HCT116 (cell line): ENCODE measurements at regions not wholly inside any gene's neighbourhood (a gene's known extent, or its start where the extent isn't known, plus 50 kb on each side); places are given as distances from the start of the nearest gene placed in this dataset.

Experiments
- ATAC-seq: fragments of 200-7000 bp; cut with Tn5 transposase; 2 replicates; pipeline ENCODE4 v1.9.1; 2020; ENCODE audit warnings: mild to moderate bottlenecking, moderate library complexity
- BruUV-seq: library from RNA; stranded (reverse); fragments of 400-500 nt; replicated peaks from 2 replicates; lab custom pipeline; 2021; lab: Mats Ljungman, UMichigan
- CTCF ChIA-PET: fragments of 300-600 bp; sonication (Branson Sonifier 250); formaldehyde crosslinking; loops from one replicate; lab custom pipeline; 2021; ENCODE audit warnings: antibody characterized with exemption; lab: Charles Lee
- POLR2A ChIA-PET: fragments of 300-600, 350-600 bp; sonication (Branson Sonifier 250); formaldehyde crosslinking; loops from one replicate; lab custom pipeline; 2021; ENCODE audit warnings: antibody characterized with exemption; lab: Charles Lee
- RAD21 ChIA-PET, 2 experiments: fragments of 300-600 bp; sonication (Branson Sonifier 250); formaldehyde crosslinking; loops; one replicate each; lab custom pipeline; 2023; ENCODE audit warnings: low total read pairs in 2 of 2; ENCODE audit not compliant: uncharacterized antibody in 2 of 2, unreplicated experiment in 2 of 2, low non-redundant PET in 1 of 2; lab: Charles Lee
- DNase-seq: peaks from one replicate; pipeline ENCODE4 v3.0.0-alpha.2; 2010; ENCODE audit warnings: low read depth, low spot score
- H2AFZ ChIP-seq: fragments of 200-600 bp; shearing (Covaris generic), sonication (generic); 2 replicates; pipeline ENCODE4 v1.6.1; 2017; ENCODE audit warnings: low read depth, mixed run types, mixed read lengths, antibody characterized with exemption, low read length; ENCODE audit not compliant: poor library complexity, severe bottlenecking
- H3K27ac ChIP-seq: 2 replicates; pipeline ENCODE4 v1.5.1; 2012; ENCODE audit warnings: low read depth, low read length
- H3K27me3 ChIP-seq: fragments of 200-600 bp; sonication (generic); 2 replicates; pipeline ENCODE4 v1.6.1; 2016; ENCODE audit warnings: mixed run types, low read length, mixed read lengths; ENCODE audit not compliant: insufficient read depth
- H3K36me3 ChIP-seq, 2 experiments: fragments of 200-500 bp in 1 of 2; fragments of 200-600 bp in 1 of 2; sonication (Bioruptor generic) in 1 of 2; sonication (generic) in 1 of 2; 2 replicates each; pipeline versions ENCODE4 v1.5.1 to v1.6.1; 2014 to 2016; ENCODE audit warnings: low read length in 2 of 2, inconsistent platforms in 1 of 2, mixed read lengths in 1 of 2, mixed run types in 1 of 2; ENCODE audit not compliant: insufficient read depth in 2 of 2, control insufficient read depth in 1 of 2
- H3K4me1 ChIP-seq, 2 experiments: fragments of 200-600 bp in 1 of 2; sonication (generic) in 1 of 2; 2 replicates each; pipeline versions ENCODE4 v1.5.1 to v1.6.1; 2012 to 2017; ENCODE audit warnings: low read length in 2 of 2, inconsistent platforms in 1 of 2, mild to moderate bottlenecking in 1 of 2, mixed read lengths in 1 of 2, mixed run types in 1 of 2, moderate library complexity in 1 of 2; ENCODE audit not compliant: insufficient read depth in 2 of 2, control insufficient read depth in 1 of 2
- H3K4me2 ChIP-seq: fragments of 200-600 bp; sonication (generic); 2 replicates; pipeline ENCODE4 v1.6.1; 2017; ENCODE audit warnings: mixed run types, low read length, mixed read lengths
- H3K4me3 ChIP-seq, 2 experiments: fragments of 200-600 bp in 1 of 2; sonication (generic) in 1 of 2; replicated peaks in 1 of 2; 2 replicates each; pipeline ENCODE4 v1.5.1; 2011 to 2016; ENCODE audit warnings: low read length in 2 of 2, control low read depth in 1 of 2, low read depth in 1 of 2, mild to moderate bottlenecking in 1 of 2, mixed read lengths in 1 of 2, mixed run types in 1 of 2
- H3K79me2 ChIP-seq: fragments of 200-600 bp; sonication (generic); 2 replicates; pipeline ENCODE4 v1.6.1; 2017; ENCODE audit warnings: mild to moderate bottlenecking, mixed run types, low read length, moderate library complexity, mixed read lengths; ENCODE audit not compliant: insufficient read depth
- H3K9ac ChIP-seq: fragments of 200-600 bp; sonication (generic); 2 replicates; pipeline ENCODE4 v1.6.1; 2016; ENCODE audit warnings: low read length, mixed read lengths
- H3K9me2 ChIP-seq: fragments of 200-600 bp; sonication (generic), shearing (Covaris generic); 2 replicates; pipeline ENCODE4 v1.6.1; 2017; ENCODE audit warnings: mixed run types, mild to moderate bottlenecking, moderate library complexity; ENCODE audit not compliant: insufficient read depth
- H3K9me3 ChIP-seq, 2 experiments: fragments of 200-500 bp in 1 of 2; fragments of 200-600 bp in 1 of 2; sonication (Bioruptor generic) in 1 of 2; sonication (generic) in 1 of 2; 2 replicates each; pipeline ENCODE4 v1.6.1; 2014 to 2017; ENCODE audit warnings: low read length in 2 of 2, mixed read lengths in 2 of 2, inconsistent platforms in 1 of 2, low read depth in 1 of 2, mild to moderate bottlenecking in 1 of 2, mixed run types in 1 of 2, moderate library complexity in 1 of 2; ENCODE audit not compliant: control insufficient read depth in 1 of 2, insufficient read depth in 1 of 2
- H4K20me1 ChIP-seq: fragments of 200-600 bp; sonication (generic), shearing (Covaris generic); 2 replicates; pipeline ENCODE4 v1.6.1; 2017; ENCODE audit warnings: mixed run types, mild to moderate bottlenecking, moderate library complexity; ENCODE audit not compliant: insufficient read depth
- CBX3 ChIP-seq: IDR thresholded peaks from 2 replicates; pipeline ENCODE4 v1.6.1; 2012; ENCODE audit warnings: low read depth
- CEBPB ChIP-seq: IDR thresholded peaks from 2 replicates; pipeline ENCODE4 v1.6.1; 2012; ENCODE audit warnings: low read depth
- ELF1 ChIP-seq: IDR thresholded peaks from 2 replicates; pipeline ENCODE4 v1.6.1; 2012; ENCODE audit warnings: low read depth, borderline replicate concordance
- EZH2phosphoT487 ChIP-seq: fragments of 200-600 bp; IDR thresholded peaks from 2 replicates; pipeline ENCODE4 v1.6.1; 2018; ENCODE audit warnings: antibody characterized with exemption, borderline replicate concordance
- POLR2AphosphoS5 ChIP-seq: IDR thresholded peaks from 2 replicates; pipeline ENCODE4 v1.6.1; 2011; ENCODE audit warnings: mild to moderate bottlenecking, low read depth, low read length, moderate library complexity
- RAD21 ChIP-seq: IDR thresholded peaks from 2 replicates; pipeline ENCODE4 v1.6.1; 2012; ENCODE audit warnings: low read depth, mild to moderate bottlenecking
- SP1 ChIP-seq: IDR thresholded peaks from 2 replicates; pipeline ENCODE4 v1.6.1; 2012; ENCODE audit warnings: low read depth
- SRF ChIP-seq: IDR thresholded peaks from 2 replicates; pipeline ENCODE4 v1.6.1; 2012; ENCODE audit warnings: low read depth
- TCF7L2 ChIP-seq: IDR thresholded peaks from 2 replicates; pipeline ENCODE4 v1.7.0; 2011; ENCODE audit warnings: borderline replicate concordance, inconsistent platforms; ENCODE audit not compliant: insufficient read depth, insufficient read length; ENCODE audit errors: extremely low read depth
- YY1 ChIP-seq: IDR thresholded peaks from 2 replicates; pipeline ENCODE4 v1.6.1; 2011; ENCODE audit warnings: low read length, low read depth, moderate library complexity, mild to moderate bottlenecking; ENCODE audit not compliant: insufficient replicate concordance; ENCODE audit errors: extremely low read depth
- ZNF274 ChIP-seq: fragments of 200-500 bp; sonication (Bioruptor generic); IDR thresholded peaks from 2 replicates; pipeline ENCODE4 v1.6.1; 2014; ENCODE audit warnings: mild to moderate bottlenecking, low read depth, low read length, inconsistent platforms
- intact Hi-C: fragments of 100-400 bp; cut with micrococcal nuclease; formaldehyde crosslinking; loops from 2 replicates; pipeline ENCODE4 v1.10.0; 2022
- TF ChIP-seq, protein P1 (sequence below), 3 experiments: fragments of 200-600 bp in 1 of 3; sonication (generic) in 1 of 3; IDR thresholded peaks in 2 of 3; conservative IDR thresholded peaks in 1 of 3; 2 replicates each; pipeline ENCODE4 v1.5.1; 2012 to 2017; ENCODE audit warnings: low read depth in 2 of 3, low read length in 2 of 3, antibody characterized with exemption in 1 of 3, borderline replicate concordance in 1 of 3, control low read depth in 1 of 3, mild to moderate bottlenecking in 1 of 3, mixed read lengths in 1 of 3, mixed run types in 1 of 3, moderate library complexity in 1 of 3; ENCODE audit not compliant: insufficient read depth in 1 of 3
- TF ChIP-seq, protein P2 (sequence below): IDR thresholded peaks from 2 replicates; pipeline ENCODE4 v1.6.1; 2011; ENCODE audit warnings: mild to moderate bottlenecking, low read length, moderate library complexity; ENCODE audit not compliant: insufficient replicate concordance; ENCODE audit errors: extremely low read depth
- TF ChIP-seq, protein P3 (sequence below): IDR thresholded peaks from 2 replicates; pipeline ENCODE4 v1.6.1; 2012; ENCODE audit warnings: low read depth

DNA sequence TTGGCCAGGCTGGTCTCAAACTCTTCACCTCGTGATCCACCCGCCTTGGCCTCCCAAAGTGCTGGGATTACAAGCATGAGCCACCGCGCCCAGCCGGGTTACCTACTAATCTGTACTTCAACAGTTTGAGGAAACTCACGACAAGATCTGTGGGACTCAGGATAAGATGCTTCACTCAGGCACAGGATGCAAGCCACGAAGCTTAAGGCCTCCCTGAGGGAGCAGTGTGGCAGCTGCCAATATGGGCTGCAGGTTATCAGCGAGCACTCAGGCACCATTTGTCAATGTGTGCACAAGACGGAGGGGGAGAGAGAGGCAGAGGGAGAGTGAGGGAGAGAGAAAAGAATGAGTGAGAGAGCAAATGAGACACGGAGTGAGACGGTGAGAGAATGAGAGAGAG is 173.6 kb upstream of the RAB6C start:
- no peak overlapping the region for H3K27ac ChIP-seq
- no peaks in the 10 kb centered on the region for H3K9me3 ChIP-seq
- DNase-seq (no peak), ATAC-seq (no peak)
- no peak overlapping the region for H3K9ac ChIP-seq
- no peaks in the 10 kb centered on the region for H3K36me3 ChIP-seq
- no peak overlapping the region for H3K4me2 ChIP-seq
- ChIA-PET RAD21 (no interaction called here), POLR2A (no interaction called here), CTCF (no interaction called here)
- H2AFZ ChIP-seq = no peak overlapping the region
- H3K27me3 ChIP-seq = peaks cover 60% of the 10 kb centered on the region
- H3K79me2 ChIP-seq = no peaks in the 10 kb centered on the region
- no peaks in the 10 kb centered on the region for H3K9me2 ChIP-seq
- no peaks in the 10 kb centered on the region for H3K4me1 ChIP-seq
- no TSS peak for BruUV-seq
- H4K20me1 ChIP-seq = no peaks in the 10 kb centered on the region
- TF ChIP-seq ZNF274 = no peak
- no peak for TF ChIP-seq CEBPB
- no peak for TF ChIP-seq POLR2AphosphoS5
- TF ChIP-seq, protein P1, sequence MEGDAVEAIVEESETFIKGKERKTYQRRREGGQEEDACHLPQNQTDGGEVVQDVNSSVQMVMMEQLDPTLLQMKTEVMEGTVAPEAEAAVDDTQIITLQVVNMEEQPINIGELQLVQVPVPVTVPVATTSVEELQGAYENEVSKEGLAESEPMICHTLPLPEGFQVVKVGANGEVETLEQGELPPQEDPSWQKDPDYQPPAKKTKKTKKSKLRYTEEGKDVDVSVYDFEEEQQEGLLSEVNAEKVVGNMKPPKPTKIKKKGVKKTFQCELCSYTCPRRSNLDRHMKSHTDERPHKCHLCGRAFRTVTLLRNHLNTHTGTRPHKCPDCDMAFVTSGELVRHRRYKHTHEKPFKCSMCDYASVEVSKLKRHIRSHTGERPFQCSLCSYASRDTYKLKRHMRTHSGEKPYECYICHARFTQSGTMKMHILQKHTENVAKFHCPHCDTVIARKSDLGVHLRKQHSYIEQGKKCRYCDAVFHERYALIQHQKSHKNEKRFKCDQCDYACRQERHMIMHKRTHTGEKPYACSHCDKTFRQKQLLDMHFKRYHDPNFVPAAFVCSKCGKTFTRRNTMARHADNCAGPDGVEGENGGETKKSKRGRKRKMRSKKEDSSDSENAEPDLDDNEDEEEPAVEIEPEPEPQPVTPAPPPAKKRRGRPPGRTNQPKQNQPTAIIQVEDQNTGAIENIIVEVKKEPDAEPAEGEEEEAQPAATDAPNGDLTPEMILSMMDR (IDR thresholded peaks at IDR 0.05 in 2 of 3, conservative IDR thresholded peaks at IDR 0.05 in 1 of 3; ENCODE audit: borderline replicate concordance in 1 of 3, insufficient read depth in 1 of 3, low read depth in 2 of 3, low read length in 2 of 3) = no peak
- TF ChIP-seq, protein P2, sequence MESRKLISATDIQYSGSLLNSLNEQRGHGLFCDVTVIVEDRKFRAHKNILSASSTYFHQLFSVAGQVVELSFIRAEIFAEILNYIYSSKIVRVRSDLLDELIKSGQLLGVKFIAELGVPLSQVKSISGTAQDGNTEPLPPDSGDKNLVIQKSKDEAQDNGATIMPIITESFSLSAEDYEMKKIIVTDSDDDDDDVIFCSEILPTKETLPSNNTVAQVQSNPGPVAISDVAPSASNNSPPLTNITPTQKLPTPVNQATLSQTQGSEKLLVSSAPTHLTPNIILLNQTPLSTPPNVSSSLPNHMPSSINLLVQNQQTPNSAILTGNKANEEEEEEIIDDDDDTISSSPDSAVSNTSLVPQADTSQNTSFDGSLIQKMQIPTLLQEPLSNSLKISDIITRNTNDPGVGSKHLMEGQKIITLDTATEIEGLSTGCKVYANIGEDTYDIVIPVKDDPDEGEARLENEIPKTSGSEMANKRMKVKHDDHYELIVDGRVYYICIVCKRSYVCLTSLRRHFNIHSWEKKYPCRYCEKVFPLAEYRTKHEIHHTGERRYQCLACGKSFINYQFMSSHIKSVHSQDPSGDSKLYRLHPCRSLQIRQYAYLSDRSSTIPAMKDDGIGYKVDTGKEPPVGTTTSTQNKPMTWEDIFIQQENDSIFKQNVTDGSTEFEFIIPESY = no peak
- TF ChIP-seq CBX3 = no peak
- no peak for TF ChIP-seq YY1
- no peak for TF ChIP-seq ELF1
- TF ChIP-seq, protein P3, sequence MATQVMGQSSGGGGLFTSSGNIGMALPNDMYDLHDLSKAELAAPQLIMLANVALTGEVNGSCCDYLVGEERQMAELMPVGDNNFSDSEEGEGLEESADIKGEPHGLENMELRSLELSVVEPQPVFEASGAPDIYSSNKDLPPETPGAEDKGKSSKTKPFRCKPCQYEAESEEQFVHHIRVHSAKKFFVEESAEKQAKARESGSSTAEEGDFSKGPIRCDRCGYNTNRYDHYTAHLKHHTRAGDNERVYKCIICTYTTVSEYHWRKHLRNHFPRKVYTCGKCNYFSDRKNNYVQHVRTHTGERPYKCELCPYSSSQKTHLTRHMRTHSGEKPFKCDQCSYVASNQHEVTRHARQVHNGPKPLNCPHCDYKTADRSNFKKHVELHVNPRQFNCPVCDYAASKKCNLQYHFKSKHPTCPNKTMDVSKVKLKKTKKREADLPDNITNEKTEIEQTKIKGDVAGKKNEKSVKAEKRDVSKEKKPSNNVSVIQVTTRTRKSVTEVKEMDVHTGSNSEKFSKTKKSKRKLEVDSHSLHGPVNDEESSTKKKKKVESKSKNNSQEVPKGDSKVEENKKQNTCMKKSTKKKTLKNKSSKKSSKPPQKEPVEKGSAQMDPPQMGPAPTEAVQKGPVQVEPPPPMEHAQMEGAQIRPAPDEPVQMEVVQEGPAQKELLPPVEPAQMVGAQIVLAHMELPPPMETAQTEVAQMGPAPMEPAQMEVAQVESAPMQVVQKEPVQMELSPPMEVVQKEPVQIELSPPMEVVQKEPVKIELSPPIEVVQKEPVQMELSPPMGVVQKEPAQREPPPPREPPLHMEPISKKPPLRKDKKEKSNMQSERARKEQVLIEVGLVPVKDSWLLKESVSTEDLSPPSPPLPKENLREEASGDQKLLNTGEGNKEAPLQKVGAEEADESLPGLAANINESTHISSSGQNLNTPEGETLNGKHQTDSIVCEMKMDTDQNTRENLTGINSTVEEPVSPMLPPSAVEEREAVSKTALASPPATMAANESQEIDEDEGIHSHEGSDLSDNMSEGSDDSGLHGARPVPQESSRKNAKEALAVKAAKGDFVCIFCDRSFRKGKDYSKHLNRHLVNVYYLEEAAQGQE = no peak
- TF ChIP-seq EZH2phosphoT487 = no peak
- TF ChIP-seq RAD21 = no peak
- no peak for TF ChIP-seq SP1
- TF ChIP-seq SRF = no peak
- TF ChIP-seq TCF7L2 = no peak
- intact Hi-C loops = no loop called here
- no peak overlapping the region for H3K4me3 ChIP-seq
